GM12878 (cell line): ENCODE measurements at regions not wholly inside any gene's neighbourhood (a gene's known extent, or its start where the extent isn't known, plus 50 kb on each side); places are given as distances from the start of the nearest gene placed in this dataset.

Experiments used
- ATAC-seq: fragments of 200-7000 bp; cut with Tn5 transposase; 3 replicates; pipeline ENCODE4 v1.9.1; 2020; ENCODE audit warnings: mild to moderate bottlenecking, moderate library complexity
- BruUV-seq: library from RNA; stranded (reverse); fragments of 400-500 nt; replicated peaks from 2 replicates; lab custom pipeline; 2021; lab: Mats Ljungman, UMichigan
- CTCF ChIA-PET: fragments of 300-600 bp; sonication (Branson Sonifier 250); formaldehyde crosslinking; extraction: SDS; loops from one replicate; lab custom pipeline; 2021; ENCODE audit warnings: inconsistent platforms; lab: Yijun Ruan, JAX
- POLR2A ChIA-PET: fragments of 350-600 bp; formaldehyde crosslinking; extraction: SDS; loops from one replicate; lab custom pipeline; 2021; ENCODE audit warnings: inconsistent platforms; lab: Charles Lee
- RAD21 ChIA-PET: fragments of 300-600 bp; sonication (Branson Sonifier 250); formaldehyde crosslinking; loops from one replicate; lab custom pipeline; 2023; ENCODE audit warnings: antibody characterized with exemption; ENCODE audit not compliant: unreplicated experiment; lab: Charles Lee
- SMC1A ChIA-PET: fragments of 300-600 bp; sonication (Branson Sonifier 250); formaldehyde crosslinking; loops from one replicate; lab custom pipeline; 2023; ENCODE audit not compliant: unreplicated experiment, uncharacterized antibody; lab: Charles Lee
- DNase-seq: peaks from one replicate; pipeline ENCODE4 v3.0.0-alpha.2; 2011; ENCODE audit warnings: low read depth, low spot score
- FAIRE-seq: peaks from 3 replicates; lab custom pipeline; 2011; peaks lifted over from hg19 to GRCh38; lab: Jason Lieb, UNC
- H2AFZ ChIP-seq: 2 replicates; pipeline ENCODE4 v1.6.0; 2011; ENCODE audit warnings: low read depth, low read length, control low read depth; ENCODE audit not compliant: control insufficient read depth
- H3K27ac ChIP-seq: 2 replicates; pipeline ENCODE4 v1.5.1; 2011; ENCODE audit warnings: control low read depth; ENCODE audit not compliant: control insufficient read depth, insufficient read depth
- H3K27me3 ChIP-seq, 2 experiments: replicated peaks in 1 of 2; 2 replicates each; pipeline versions ENCODE4 v1.6.0 to v1.6.1; 2011; ENCODE audit warnings: low read length in 1 of 2; ENCODE audit not compliant: control insufficient read depth in 2 of 2, insufficient read depth in 2 of 2
- H3K36me3 ChIP-seq, 2 experiments: 2 replicates each; pipeline ENCODE4 v1.5.1; 2011; ENCODE audit warnings: low read length in 1 of 2; ENCODE audit not compliant: control insufficient read depth in 2 of 2, insufficient read depth in 2 of 2
- H3K4me1 ChIP-seq: 2 replicates; pipeline ENCODE4 v1.6.1; 2011; ENCODE audit warnings: mild to moderate bottlenecking, low read length, moderate library complexity, mixed read lengths; ENCODE audit not compliant: control insufficient read depth, insufficient read depth
- H3K4me2 ChIP-seq: 2 replicates; pipeline ENCODE4 v1.6.0; 2011; ENCODE audit warnings: control low read depth; ENCODE audit not compliant: control insufficient read depth, insufficient read depth
- H3K4me3 ChIP-seq: fragments of 200-600 bp; sonication (generic); 2 replicates; pipeline ENCODE4 v1.5.1; 2016
- H3K79me2 ChIP-seq: 2 replicates; pipeline ENCODE4 v1.6.0; 2011; ENCODE audit warnings: low read length; ENCODE audit not compliant: control insufficient read depth, insufficient read depth
- H3K9ac ChIP-seq: 2 replicates; pipeline ENCODE4 v1.8.0; 2011; ENCODE audit warnings: low read length, control low read depth, mixed read lengths; ENCODE audit not compliant: control insufficient read depth, insufficient read depth
- H3K9me3 ChIP-seq: replicated peaks from 3 replicates; pipeline ENCODE4 v1.5.1; 2011; ENCODE audit warnings: mild to moderate bottlenecking, low read length; ENCODE audit not compliant: control insufficient read depth, insufficient read depth
- H4K20me1 ChIP-seq: 2 replicates; pipeline ENCODE4 v1.6.0; 2011; ENCODE audit not compliant: control insufficient read depth, insufficient read depth
- BCL3 ChIP-seq: IDR thresholded peaks from 2 replicates; pipeline ENCODE4 v1.6.1; 2011; ENCODE audit warnings: borderline replicate concordance, low read depth, mild to moderate bottlenecking, moderate library complexity, low read length; ENCODE audit not compliant: insufficient read depth, poor library complexity, severe bottlenecking
- BHLHE40 ChIP-seq, 2 experiments: fragments of 450-650 bp in 1 of 2; IDR thresholded peaks; 2 replicates each; pipeline ENCODE4 v1.6.1; 2011 to 2017; ENCODE audit warnings: low read depth in 2 of 2, borderline replicate concordance in 1 of 2, improper control_type of control experiment in 1 of 2, low read length in 1 of 2, mild to moderate bottlenecking in 1 of 2
- CBX3 ChIP-seq: fragments of 200-600 bp; sonication (generic); IDR thresholded peaks from 2 replicates; pipeline ENCODE4 v1.6.1; 2016; ENCODE audit warnings: low read depth, borderline replicate concordance
- E2F4 ChIP-seq: IDR thresholded peaks from 2 replicates; pipeline ENCODE4 v1.6.1; 2012; ENCODE audit warnings: low read depth, low read length, improper control_type of control experiment
- FOXM1 ChIP-seq: IDR thresholded peaks from 2 replicates; pipeline ENCODE4 v1.6.1; 2012; ENCODE audit warnings: low read depth, mild to moderate bottlenecking, inconsistent platforms, low read length, moderate library complexity
- HCFC1 ChIP-seq: fragments of 150-350 bp; IDR thresholded peaks from 2 replicates; pipeline ENCODE4 v1.6.1; 2014; ENCODE audit warnings: low read length
- HDGF ChIP-seq: fragments of 450-650 bp; IDR thresholded peaks from 2 replicates; pipeline ENCODE4 v1.6.1; 2016; ENCODE audit warnings: antibody characterized with exemption
- MTA2 ChIP-seq: fragments of 450-650 bp; IDR thresholded peaks from 2 replicates; pipeline ENCODE4 v1.6.1; 2016; ENCODE audit warnings: low read depth, mild to moderate bottlenecking, moderate library complexity
- NR2F1 ChIP-seq: fragments of 450-650 bp; conservative IDR thresholded peaks from 2 replicates; pipeline ENCODE4 v1.6.1; 2017; ENCODE audit warnings: mild to moderate bottlenecking
- SRF ChIP-seq, 2 experiments: IDR thresholded peaks; 2 replicates each; pipeline ENCODE4 v1.6.1; 2011; ENCODE audit warnings: low read depth in 2 of 2, low read length in 2 of 2, mild to moderate bottlenecking in 1 of 2, moderate library complexity in 1 of 2
- TARDBP ChIP-seq: IDR thresholded peaks from 2 replicates; pipeline ENCODE4 v1.6.1; 2016; ENCODE audit warnings: borderline replicate concordance
- ZBED1 ChIP-seq: IDR thresholded peaks from 2 replicates; pipeline ENCODE4 v1.6.1; 2016; ENCODE audit warnings: borderline replicate concordance
- ZNF274 ChIP-seq: IDR thresholded peaks from one replicate; pipeline ENCODE4 v1.8.0; 2011; ENCODE audit not compliant: insufficient read length, insufficient read depth
- whole genome bisulfite sequencing: methylation state at CpG from one replicate; pipeline ENCODE4 v1.1.6; 2016; ENCODE audit warnings: low lambda C conversion rate; ENCODE audit not compliant: insufficient replicate concordance, insufficient coverage; ENCODE audit errors: missing lambda C conversion rate; 5-methylcytosine and 5-hydroxymethylcytosine counted together
- in situ Hi-C: fragments of 300-500 bp; cut with MboI; formaldehyde crosslinking; loops from 9 replicates; pipeline ENCODE4 v1.14.3; 2018; ENCODE audit warnings: mixed read lengths
- intact Hi-C: fragments of 100-400 bp; cut with micrococcal nuclease; formaldehyde crosslinking; loops from one replicate; pipeline ENCODE4 v1.14.2; 2022; ENCODE audit not compliant: unreplicated experiment

DNA sequence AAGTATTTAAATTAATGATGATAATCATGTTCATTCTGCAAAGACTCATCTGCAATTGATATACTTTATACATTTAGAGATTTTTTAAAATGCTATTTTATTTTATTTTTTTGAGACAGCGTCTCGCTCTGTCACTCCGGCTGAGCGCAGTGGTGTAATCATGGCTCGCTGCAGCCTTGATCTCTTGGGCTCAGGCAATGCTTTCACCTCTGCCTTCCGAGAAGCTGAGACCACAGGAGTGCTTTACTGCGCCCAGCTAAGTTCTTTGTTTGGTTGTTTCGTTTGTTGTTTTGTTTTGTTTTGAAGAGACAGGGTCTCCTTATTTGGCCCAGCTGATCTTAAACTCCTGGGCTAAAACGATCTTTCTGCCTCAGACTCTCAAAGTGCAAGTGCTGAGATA, 1541.0 kb downstream of the PCDH7 start:
- ChIA-PET CTCF (no interaction called here), SMC1A (no interaction called here), RAD21 (no interaction called here), POLR2A (no interaction called here)
- H3K4me1 ChIP-seq = no peaks in the 10 kb centered on the region
- no peak overlapping the region for H3K9ac ChIP-seq
- DNase-seq (no peak), ATAC-seq (no peak), FAIRE-seq (no peak)
- no peaks in the 10 kb centered on the region for H4K20me1 ChIP-seq
- TF ChIP-seq SRF (IDR thresholded peaks at IDR 0.05; ENCODE audit: low read depth in 2 of 2, low read length in 2 of 2) = no peak
- no peak for TF ChIP-seq FOXM1
- no peak for TF ChIP-seq BCL3
- TF ChIP-seq HDGF = no peak
- H3K27ac ChIP-seq = no peak overlapping the region
- H3K9me3 ChIP-seq = no peaks in the 10 kb centered on the region
- 60% methylated on average over 9 of the region's 9 CpGs for WGBS
- no peaks in the 10 kb centered on the region for H3K36me3 ChIP-seq
- H3K27me3 ChIP-seq = no peaks in the 10 kb centered on the region
- in situ Hi-C loops (no loop called here), intact Hi-C loops (no loop called here)
- H3K4me3 ChIP-seq = no peak overlapping the region
- no peak overlapping the region for H2AFZ ChIP-seq
- no TSS peak for BruUV-seq
- no peaks in the 10 kb centered on the region for H3K79me2 ChIP-seq
- no peak overlapping the region for H3K4me2 ChIP-seq

DNA sequence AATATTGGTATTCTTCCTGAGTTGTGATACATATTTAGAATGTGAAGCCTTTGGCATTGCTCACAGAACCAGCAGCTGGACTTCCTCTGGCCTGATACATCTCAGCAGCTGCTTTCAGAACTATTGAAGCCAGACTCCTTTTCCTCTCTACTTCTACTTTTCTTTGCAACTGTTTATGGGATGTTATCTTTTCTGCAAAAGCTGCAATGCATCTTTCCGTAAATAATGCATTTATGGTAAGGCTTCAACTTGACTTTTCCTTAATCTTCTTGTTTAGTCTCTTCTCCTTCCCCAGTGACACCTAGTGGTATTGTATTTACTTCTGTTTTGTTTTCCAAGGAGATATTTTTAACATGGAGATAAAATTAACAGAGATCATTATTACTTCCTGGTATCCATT, 1548.7 kb downstream of the PCDH7 start:
- H3K4me1 ChIP-seq = no peaks in the 10 kb centered on the region
- no peak for FAIRE-seq
- no TSS peak for BruUV-seq
- no peaks in the 10 kb centered on the region for H3K79me2 ChIP-seq
- SMC1A ChIA-PET = no interaction called here
- POLR2A ChIA-PET = no interaction called here
- no peaks in the 10 kb centered on the region for H3K36me3 ChIP-seq
- RAD21 ChIA-PET = no interaction called here
- no peak overlapping the region for H3K4me2 ChIP-seq
- in situ Hi-C loops = no loop called here
- H3K27me3 ChIP-seq = no peaks in the 10 kb centered on the region
- no peak for TF ChIP-seq TARDBP
- TF ChIP-seq E2F4 = no peak
- no peak for TF ChIP-seq BHLHE40 (IDR thresholded peaks at IDR 0.05; ENCODE audit: borderline replicate concordance in 1 of 2, low read depth in 2 of 2, low read length in 1 of 2)
- TF ChIP-seq NR2F1 = no peak
- TF ChIP-seq ZBED1 = no peak
- TF ChIP-seq ZNF274 = no peak
- TF ChIP-seq HCFC1 = no peak
- TF ChIP-seq CBX3 = no peak
- TF ChIP-seq MTA2 = no peak
- H3K9ac ChIP-seq = no peak overlapping the region
- ATAC-seq = no peak
- no peak overlapping the region for H3K27ac ChIP-seq
- H2AFZ ChIP-seq = no peak overlapping the region
- intact Hi-C loops = no loop called here
- no peak for DNase-seq
- H4K20me1 ChIP-seq = no peaks in the 10 kb centered on the region
- no peaks in the 10 kb centered on the region for H3K9me3 ChIP-seq
- CTCF ChIA-PET = no interaction called here
- WGBS = 0% methylated on average over 1 of the region's 1 CpG
- H3K4me3 ChIP-seq = no peak overlapping the region
